ENCODE measurements at regions not wholly inside any gene's neighbourhood (a gene's known extent, or its start where the extent isn't known, plus 50 kb on each side); places are given as distances from the start of the nearest gene placed in this dataset.

DNA sequence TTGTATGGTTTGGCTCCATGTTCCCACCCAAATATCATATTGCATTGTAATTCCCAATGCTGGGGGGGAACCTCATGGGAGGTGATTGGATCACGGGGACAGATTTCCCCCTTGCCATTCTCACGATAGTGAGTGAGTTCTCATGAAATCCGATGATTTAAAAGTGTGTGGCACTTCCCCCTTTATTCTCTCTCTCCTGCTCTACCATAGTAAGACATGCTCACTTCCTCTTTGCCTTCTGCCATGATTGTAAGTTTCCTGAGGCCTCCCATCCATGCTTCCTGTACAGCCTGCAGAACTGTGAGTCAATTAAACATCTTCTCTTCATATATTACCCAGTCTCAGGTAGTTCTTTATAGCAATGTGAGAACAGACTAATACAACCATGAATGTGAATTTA, 211.6 kb upstream of the NR5A2 start:
- no peak for DNase-seq (ENCODE audit: extremely low spot score)
- ChIA-PET POLR2A (no interaction called here), CTCF (no interaction called here)
- TF ChIP-seq, protein P1, sequence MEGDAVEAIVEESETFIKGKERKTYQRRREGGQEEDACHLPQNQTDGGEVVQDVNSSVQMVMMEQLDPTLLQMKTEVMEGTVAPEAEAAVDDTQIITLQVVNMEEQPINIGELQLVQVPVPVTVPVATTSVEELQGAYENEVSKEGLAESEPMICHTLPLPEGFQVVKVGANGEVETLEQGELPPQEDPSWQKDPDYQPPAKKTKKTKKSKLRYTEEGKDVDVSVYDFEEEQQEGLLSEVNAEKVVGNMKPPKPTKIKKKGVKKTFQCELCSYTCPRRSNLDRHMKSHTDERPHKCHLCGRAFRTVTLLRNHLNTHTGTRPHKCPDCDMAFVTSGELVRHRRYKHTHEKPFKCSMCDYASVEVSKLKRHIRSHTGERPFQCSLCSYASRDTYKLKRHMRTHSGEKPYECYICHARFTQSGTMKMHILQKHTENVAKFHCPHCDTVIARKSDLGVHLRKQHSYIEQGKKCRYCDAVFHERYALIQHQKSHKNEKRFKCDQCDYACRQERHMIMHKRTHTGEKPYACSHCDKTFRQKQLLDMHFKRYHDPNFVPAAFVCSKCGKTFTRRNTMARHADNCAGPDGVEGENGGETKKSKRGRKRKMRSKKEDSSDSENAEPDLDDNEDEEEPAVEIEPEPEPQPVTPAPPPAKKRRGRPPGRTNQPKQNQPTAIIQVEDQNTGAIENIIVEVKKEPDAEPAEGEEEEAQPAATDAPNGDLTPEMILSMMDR (IDR thresholded peaks at IDR 0.05; ENCODE audit: control extremely low read depth, extremely low read depth, low read depth, missing control alignments) = no peak

DNA sequence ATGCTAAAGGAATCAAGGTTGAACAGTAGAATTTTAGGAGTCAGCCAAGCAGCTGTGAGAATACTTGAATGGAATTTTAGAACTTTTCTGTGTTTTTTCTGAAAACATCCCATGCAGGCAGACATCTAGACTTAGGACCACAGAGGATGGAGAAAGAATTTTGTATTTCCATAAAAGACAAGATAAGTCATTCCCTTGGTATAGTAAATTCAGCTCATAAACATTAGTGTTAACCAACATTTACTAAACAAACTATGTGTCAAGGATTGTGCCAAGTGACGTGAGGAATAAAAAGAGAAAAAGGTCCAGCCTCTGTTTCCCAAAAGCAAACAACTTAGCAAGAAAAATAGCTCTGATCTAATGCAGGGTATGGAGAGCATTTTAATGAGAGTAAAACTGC, 210.2 kb upstream of the NR5A2 start:
- CTCF ChIA-PET = no interaction called here
- no peak for DNase-seq (ENCODE audit: extremely low spot score)
- TF ChIP-seq, protein P1 (IDR thresholded peaks at IDR 0.05; ENCODE audit: control extremely low read depth, extremely low read depth, low read depth, missing control alignments) = no peak
- POLR2A ChIA-PET = no interaction called here

DNA sequence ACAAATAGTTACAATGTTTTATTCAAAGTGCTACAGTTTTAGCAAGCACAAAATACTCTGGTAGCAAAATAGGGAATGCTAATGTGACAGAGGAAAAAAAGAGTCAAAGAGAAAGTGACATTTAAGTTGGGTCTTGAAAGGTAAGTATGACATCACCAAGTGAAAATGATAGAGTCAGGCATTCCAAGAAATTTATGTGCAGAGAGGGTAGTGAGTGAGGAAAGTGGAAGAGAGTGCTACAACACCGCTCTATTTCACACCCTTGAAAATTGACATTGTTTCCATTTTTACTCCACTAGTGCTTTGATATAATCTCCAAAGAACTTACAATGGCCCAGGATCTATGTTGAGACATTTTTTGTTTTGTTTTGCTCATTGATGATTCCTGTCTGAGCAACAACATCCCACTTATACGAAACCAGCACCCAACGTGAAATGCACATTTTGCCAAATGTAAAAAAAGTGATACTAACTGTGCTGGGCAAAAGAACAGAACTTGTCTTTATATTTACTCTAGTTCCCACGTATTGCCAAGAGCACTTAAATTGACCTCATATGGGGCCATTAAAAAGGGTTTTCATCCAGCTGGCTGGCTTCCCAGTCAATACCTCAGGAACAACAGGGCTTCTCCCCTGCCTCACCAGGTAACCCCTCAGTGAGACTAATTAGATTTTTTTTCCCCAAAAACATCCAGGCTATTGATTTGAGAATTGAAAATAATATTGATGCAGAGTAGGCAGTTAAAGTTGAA, 206.3 kb upstream of the NR5A2 start:
- DNase-seq (ENCODE audit: extremely low spot score) = no peak
- POLR2A ChIA-PET = no interaction called here
- CTCF ChIA-PET = no interaction called here
- TF ChIP-seq, protein P1 (IDR thresholded peaks at IDR 0.05; ENCODE audit: control extremely low read depth, extremely low read depth, low read depth, missing control alignments) = no peak

DNA sequence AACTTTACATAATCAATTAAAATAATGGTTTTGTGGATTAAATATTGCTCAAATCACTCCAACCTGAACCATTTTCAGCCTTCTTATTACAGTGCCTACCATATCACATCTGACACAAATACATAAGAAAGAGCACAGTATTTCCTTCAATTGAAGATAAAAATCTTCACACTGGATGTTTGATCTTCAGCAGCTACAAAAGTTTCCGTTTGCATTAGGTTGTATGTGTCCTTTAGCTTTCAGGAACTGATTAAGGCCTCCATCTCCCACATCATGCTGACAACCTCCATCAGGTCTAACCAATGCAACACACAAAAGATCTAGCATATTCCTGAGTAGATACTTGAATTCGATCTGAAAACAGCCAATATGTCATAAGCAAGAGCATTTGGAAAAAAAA, 195.1 kb upstream of the NR5A2 start:
- TF ChIP-seq, protein P1 (IDR thresholded peaks at IDR 0.05; ENCODE audit: control extremely low read depth, extremely low read depth, low read depth, missing control alignments) = no peak
- no peak for DNase-seq (ENCODE audit: extremely low spot score)
- POLR2A ChIA-PET = no interaction called here
- CTCF ChIA-PET = interaction anchor here (1.3 kb wide), 1 partner anchor 20 kb away, joined by 4 read pairs; no protein-coding TSS in a partner anchor

DNA sequence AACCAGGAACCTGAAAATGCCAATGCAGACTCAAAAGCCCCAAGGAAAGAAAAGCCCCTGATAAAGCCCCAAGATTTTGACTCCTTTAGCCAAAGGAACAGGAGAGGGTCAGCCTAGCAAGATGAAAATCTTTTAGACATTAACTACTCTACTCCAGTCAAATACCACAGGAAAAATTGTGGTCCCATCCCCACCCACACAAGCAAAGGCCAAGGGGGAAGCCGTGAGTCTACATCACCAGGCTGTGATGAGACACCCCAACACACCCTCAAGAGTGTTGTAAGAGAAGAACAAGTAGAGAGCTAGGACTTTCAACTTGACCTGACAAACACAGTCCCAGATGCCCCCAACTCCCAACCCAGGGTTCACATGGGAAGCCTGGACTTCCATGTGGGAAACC, 192.8 kb upstream of the NR5A2 start:
- CTCF ChIA-PET = no interaction called here
- TF ChIP-seq, protein P1 (IDR thresholded peaks at IDR 0.05; ENCODE audit: control extremely low read depth, extremely low read depth, low read depth, missing control alignments) = no peak
- POLR2A ChIA-PET = no interaction called here

DNA sequence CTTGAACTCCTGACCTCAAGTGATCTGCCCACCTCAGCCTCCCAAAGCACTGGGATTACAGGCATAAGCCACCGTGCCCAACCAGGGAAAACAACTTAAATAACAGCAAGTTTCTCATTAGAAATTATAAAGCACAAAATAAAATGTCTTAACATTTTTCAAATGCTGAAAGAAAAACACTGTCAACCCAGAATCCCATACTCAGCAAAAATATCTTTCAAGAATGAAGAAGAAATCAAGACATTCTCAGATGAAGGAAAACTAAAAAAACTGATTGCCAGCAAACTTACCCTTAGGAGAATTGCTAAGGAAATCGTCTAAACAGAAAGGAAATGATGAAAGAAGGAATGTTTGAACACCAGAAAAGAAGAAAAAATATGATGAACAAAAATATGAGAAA, 191.1 kb upstream of the NR5A2 start:
- TF ChIP-seq, protein P1 (IDR thresholded peaks at IDR 0.05; ENCODE audit: control extremely low read depth, extremely low read depth, low read depth, missing control alignments) = no peak
- ChIA-PET POLR2A (no interaction called here), CTCF (no interaction called here)
- no peak for DNase-seq (ENCODE audit: extremely low spot score)

More for the DNA sequence above, 192.8 kb upstream of the NR5A2 start:
- DNase-seq (ENCODE audit: extremely low spot score) = no peak
